ENCODE measurements at regions not wholly inside any gene's neighbourhood (a gene's known extent, or its start where the extent isn't known, plus 50 kb on each side); places are given as distances from the start of the nearest gene placed in this dataset.

GRCh38 chr2:121075641-121076497, 209.1 kb downstream of the TFCP2L1 start:
- no peak for DNase-seq

- DNase-seq = no peak
Measured at GRCh38 chr2:121076498-121076820, 208.5 kb downstream of the TFCP2L1 start.

GRCh38 chr2:121076885-121077549, 208.0 kb downstream of the TFCP2L1 start:
- no peak for DNase-seq

GRCh38 chr2:121078899-121079298, 206.1 kb downstream of the TFCP2L1 start:
- no peak for DNase-seq

- peak; percentile 90 for DNase-seq
Measured at GRCh38 chr2:121080013-121080772, 204.8 kb downstream of the TFCP2L1 start.

DNA sequence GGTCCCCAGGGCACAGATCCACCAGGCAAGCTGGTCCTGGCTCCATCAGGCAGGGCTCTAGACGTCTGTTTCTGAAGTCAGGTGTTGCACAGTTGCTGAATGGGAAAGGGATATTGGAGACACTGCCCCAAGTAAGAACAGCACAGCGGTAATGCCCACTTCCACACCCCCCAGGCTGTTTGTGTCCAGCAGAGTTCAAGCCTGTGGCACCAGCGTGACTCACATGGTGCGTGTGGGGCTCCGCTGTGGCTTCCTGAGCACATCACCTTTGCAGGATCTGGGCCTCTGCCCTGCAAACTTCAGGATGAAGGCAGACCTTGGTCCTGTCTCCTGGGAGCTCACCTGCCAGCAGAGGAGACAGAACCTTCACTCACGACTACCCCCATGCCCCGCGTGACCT, 203.3 kb downstream of the TFCP2L1 start:
- no peak for DNase-seq

- no peak for DNase-seq
Measured at GRCh38 chr2:121082191-121082590, 202.8 kb downstream of the TFCP2L1 start.

GRCh38 chr2:121084130-121084680, 200.8 kb downstream of the TFCP2L1 start:
- no peak for DNase-seq

- no peak for DNase-seq
Measured at GRCh38 chr2:121085801-121086200, 199.2 kb downstream of the TFCP2L1 start.

DNA sequence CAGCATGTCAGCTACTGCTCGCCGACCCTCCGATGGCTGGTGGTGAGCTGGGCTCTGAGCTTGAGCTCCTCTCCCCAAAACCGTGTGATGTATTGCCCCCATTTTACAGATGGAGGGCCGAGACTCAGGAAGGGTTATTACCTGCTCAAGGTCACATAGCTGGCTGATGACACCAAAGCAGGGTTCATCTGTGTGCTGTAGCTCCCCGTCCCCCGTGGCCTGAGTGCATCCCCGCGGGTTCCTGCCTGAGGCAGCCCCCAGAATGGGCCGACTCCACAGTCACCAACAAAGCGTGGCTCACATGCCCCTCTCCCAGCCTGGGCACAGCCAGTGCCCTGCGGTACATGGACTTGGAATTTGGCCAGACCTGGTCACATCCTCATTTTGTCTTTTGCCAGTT, 198.6 kb downstream of the TFCP2L1 start:
- no peak for DNase-seq

DNA sequence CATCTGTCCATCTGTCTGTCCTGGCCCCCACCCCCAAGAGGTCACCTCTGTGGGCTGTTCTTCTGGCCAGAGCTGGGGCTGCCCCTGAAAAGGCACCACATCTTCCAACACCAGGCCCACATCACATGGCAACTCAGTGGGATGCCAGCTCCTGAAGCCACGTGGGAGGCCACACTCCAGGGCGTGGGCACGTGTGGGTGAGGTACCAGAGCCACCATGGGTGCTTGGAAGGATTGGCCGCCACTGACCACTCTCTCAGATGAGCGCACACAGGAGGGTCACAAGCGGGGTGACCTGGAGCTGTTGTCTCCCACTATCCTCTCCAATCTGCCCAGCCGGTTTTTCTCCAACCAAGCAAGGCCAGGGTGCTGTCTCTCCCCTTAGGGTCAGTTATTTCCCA, 197.9 kb downstream of the TFCP2L1 start:
- no peak for DNase-seq

- DNase-seq = peak; percentile 94
Measured at GRCh38 chr2:121088251-121089165, 196.5 kb downstream of the TFCP2L1 start.

DNA sequence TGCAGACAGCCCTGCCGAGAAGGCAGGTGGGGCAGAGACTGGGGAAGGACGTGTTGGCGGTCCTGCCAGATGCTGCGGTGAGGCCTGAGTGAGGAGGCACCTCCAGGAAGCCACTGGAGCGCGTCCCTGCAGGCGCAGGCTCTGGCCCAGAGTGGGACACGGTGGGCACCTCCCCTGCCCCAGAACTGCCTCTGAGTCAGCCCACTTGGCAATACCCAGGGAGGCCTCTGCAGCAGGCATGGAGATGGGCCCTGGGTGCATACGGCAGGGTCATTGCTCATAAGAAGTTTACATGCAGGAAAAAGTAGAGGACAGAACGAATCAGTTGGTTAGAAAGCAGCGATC, 195.9 kb downstream of the TFCP2L1 start:
- no peak for DNase-seq

DNA sequence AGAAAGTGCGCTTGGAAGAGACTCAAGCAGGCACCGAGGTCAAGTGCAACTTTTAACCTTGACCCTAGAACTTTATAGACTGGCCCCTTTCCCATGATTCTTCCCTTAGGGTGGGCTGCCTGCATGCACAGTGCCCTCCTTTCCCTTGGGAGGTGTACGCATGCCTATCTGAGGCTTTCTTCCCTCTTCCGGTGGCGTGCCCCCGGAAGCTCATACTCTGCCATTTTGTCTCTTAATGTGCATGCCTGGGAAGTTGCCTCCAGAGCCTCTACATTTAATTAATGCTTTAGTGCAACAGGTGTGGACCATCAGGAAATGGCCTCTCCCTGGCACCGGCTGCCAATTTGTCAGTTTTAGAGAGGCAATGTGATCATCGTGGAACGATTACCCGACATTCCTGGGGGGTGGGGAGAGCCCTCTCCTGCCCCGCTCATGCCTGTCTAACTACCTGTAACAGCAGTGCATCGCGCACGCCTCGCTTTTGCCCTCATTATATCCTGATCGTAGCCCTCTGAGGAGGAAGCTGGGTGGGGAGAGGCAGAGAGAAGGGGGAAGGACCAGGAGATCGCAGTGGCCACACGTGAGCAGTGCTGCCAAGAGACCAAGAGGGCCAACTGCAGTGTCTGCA, 194.8 kb downstream of the TFCP2L1 start:
- no peak for DNase-seq

- DNase-seq = no peak
Measured at GRCh38 chr2:121092095-121092494, 192.9 kb downstream of the TFCP2L1 start.

- DNase-seq = peak; percentile 60
Measured at GRCh38 chr2:121093692-121094091, 191.3 kb downstream of the TFCP2L1 start.

DNA sequence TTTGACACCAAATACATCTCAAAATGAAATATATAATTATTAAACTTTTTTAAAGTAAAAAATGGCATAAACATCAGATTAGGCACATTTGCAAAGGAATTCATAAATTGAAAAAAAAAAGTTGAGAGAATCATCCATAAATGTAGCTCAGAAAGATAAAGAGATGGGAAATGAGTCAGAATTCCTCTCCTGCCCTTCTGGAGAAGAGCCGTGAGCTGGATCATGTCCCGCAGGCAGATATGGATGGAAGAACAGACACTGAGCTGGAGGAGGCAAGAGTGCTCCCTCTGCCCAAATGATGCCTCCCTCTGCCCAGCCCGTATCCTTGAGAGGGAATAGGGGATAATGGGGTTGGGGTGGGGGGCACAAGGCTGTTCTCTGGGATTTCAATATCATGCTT, 190.9 kb downstream of the TFCP2L1 start:
- no peak for DNase-seq

- no peak for DNase-seq
Measured at GRCh38 chr2:121094845-121095244, 190.2 kb downstream of the TFCP2L1 start.

DNA sequence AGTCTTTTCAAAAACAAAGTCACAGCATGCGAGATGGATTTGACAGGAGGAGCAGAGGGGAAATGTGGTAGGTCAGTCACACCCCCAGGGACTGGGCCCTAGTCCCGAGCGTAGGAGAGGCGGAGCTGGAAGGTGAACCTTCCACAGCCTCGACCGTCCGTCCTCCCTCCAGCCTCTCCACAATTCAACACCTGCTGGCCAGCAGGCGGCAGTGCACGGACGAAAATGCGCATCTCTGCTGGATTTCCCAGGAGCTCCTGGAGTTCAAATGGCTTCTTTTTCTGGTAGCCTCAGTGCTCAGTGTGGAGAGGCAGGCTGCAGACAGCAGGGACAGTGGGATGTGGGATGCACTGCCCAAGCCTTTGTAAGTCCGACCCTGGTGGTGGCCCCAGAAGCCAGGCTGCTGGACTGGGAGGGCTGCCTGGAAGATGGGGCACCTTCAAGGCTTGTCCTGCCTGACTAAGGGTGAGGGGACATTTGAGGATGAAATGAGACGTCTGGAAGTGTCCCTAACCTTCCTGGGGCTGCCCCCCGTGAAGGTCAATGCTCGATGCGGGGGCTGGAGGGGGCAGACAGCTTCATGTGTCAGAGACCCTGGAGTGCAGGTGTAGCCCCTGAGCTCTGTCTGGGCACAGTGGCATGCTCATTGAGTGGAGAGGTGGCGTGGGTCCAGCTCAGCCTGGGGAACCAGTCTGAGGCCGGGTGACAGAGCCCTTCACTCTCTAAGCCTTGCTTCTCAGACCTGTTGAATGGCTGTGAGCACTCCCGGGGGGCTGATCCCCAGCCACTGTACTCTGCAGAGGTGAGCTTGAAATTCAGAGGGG, 189.5 kb downstream of the TFCP2L1 start:
- DNase-seq = peak; percentile 79

DNA sequence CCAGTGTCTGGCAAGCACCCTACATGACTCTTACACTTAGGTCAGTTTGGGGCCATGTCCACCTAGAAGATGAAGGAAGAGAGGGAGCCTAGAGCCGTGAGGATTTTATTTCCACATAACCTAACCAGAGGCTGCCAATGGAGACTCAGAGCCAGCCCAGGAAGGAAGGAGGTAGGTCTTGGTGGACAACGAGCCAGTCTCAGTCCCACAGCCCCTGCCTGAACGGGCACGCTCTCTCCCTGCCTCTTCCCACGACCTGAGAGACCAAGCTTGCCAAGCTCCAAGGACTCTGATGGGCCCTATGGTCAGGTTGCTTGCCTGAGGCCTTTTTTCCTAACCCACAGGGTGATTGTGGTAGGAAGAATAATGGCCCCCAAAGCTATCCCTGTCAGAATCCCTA, 188.4 kb downstream of the TFCP2L1 start:
- no peak for DNase-seq

Data from tongue (tissue), 1 donor.